ENCODE measurements at regions not wholly inside any gene's neighbourhood (a gene's known extent, or its start where the extent isn't known, plus 50 kb on each side); places are given as distances from the start of the nearest gene placed in this dataset.

- DNase-seq = no peak
Measured at GRCh38 chr17:65477600-65477999, 83.8 kb downstream of the AXIN2 start.

DNA sequence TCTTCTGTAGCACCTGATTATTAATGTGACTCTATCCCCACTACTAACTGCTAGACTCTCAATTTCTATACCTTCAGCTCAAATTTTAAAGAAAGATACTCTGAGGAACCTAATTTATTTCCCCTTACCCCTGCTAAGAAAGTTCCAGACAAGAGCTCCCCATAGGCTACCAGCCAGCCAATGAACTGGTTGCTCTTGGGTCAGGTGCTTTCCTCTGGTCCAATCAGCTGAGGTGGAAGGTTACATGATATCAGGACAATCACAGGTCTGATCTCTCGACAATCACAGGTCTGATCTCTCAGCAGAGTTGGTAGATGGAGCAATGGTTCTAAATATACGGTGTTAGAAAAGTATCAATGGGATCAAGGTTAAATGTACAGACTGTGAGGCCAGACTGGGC, 86.8 kb downstream of the AXIN2 start:
- no peak for DNase-seq

- no peak for DNase-seq
Measured at GRCh38 chr17:65473985-65474384, 87.5 kb downstream of the AXIN2 start.

DNA sequence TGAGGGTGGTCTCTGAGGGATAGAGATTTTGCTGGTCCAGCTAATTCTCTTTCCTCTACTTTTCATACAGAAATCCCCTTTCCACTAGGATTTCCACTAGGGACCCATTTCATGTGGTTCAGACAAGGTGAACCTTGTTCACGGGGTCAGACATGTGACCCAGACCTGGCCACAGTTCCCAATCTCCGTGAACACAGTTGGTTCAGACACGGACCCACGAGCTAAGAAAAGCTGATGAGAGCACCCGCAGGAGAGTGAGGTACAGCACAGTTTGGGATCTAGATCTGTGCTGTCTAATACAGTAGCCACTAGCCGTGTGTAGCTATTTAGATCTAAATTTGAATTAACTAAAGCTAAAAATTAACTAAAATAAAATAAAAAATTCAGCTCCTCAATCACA, 88.1 kb downstream of the AXIN2 start:
- DNase-seq = no peak

- DNase-seq = no peak
Measured at GRCh38 chr17:65472666-65473309, 88.7 kb downstream of the AXIN2 start.

GRCh38 chr17:65470783-65471182, 90.7 kb downstream of the AXIN2 start:
- no peak for DNase-seq

GRCh38 chr17:65468321-65468720, 93.1 kb downstream of the AXIN2 start:
- DNase-seq = no peak

DNA sequence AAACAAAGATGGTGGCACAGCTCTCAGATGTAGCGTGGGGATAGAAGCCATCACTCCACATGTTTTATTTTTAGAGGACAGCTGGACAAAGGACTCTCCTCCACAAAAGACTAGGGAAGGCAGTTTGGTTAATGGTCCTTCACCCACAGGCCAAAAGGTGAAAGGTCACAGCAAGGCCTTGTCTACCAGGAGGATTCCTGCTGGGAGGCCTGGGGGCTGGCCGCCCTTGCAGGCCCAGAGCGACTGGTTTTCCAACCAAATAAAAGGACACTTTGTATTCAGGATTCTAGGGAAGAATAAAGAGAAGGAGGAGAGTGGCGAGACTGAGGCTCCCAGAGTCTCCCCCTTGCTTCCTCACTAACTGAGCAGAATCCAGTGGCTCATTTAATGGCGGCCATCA, 94.3 kb downstream of the AXIN2 start:
- DNase-seq = no peak

DNA sequence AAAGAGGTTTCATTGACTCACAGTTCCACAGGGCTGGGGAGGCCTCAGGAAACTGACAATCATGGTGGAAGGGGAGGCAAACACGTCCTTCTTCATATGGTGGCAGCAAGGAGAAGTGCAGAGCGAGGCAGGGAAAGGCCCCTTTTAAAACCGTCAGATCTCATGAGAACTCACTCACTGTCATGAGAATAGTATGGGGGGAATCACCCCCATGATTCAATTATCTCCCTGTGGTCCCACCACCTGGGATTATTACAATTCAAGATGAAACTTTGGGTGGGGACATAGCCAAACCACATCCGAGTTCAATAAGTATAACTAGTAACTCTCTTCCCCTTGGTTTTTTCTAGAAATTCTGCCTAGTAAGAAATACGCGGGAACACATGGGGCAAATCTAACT, 94.9 kb downstream of the AXIN2 start:
- no peak for DNase-seq

GRCh38 chr17:65463242-65463641, 98.2 kb downstream of the AXIN2 start:
- DNase-seq = no peak

DNA sequence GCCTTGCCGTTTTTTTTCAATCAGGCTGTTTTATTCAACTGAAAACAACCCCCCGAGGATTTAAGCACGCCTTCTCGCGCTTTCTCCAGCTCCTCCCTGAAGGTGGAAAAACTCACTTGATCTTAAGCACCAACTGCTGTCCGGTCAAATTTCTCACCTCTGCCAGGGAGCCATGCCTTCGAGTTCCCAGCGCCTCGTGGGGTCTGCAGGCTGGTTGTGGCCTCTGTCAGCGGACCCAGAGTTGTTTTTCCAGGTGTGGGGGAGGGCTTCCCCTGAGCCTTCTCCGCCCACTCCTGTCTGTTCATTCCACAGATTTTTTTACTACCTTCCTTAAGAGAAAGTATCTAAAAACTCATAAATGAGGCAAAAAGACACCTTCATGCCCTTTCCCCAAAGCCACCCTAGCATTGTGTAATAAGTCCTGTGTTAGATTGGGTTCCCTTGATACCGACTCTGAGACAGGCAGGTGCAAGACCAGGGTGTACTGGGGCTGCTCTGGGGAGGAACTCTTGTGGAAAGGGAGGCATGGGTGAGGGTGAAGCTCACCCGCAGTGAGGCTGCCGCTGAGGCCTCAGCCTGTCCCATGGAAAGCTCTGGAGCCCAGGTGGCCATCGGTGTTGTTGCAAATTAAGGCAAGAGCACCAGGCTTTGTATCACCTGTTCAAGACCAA, 101.6 kb downstream of the AXIN2 start:
- no peak for DNase-seq

GRCh38 chr17:65457635-65458257, 103.7 kb downstream of the AXIN2 start:
- no peak for DNase-seq

GRCh38 chr17:65457183-65457582, 104.3 kb downstream of the AXIN2 start:
- no peak for DNase-seq

GRCh38 chr17:65456368-65457151, 104.9 kb downstream of the AXIN2 start:
- no peak for DNase-seq

GRCh38 chr17:65455972-65456343, 105.5 kb downstream of the AXIN2 start:
- DNase-seq = peak; percentile 6 to 40

GRCh38 chr17:65455154-65455971, 106.1 kb downstream of the AXIN2 start:
- DNase-seq = no peak

DNA sequence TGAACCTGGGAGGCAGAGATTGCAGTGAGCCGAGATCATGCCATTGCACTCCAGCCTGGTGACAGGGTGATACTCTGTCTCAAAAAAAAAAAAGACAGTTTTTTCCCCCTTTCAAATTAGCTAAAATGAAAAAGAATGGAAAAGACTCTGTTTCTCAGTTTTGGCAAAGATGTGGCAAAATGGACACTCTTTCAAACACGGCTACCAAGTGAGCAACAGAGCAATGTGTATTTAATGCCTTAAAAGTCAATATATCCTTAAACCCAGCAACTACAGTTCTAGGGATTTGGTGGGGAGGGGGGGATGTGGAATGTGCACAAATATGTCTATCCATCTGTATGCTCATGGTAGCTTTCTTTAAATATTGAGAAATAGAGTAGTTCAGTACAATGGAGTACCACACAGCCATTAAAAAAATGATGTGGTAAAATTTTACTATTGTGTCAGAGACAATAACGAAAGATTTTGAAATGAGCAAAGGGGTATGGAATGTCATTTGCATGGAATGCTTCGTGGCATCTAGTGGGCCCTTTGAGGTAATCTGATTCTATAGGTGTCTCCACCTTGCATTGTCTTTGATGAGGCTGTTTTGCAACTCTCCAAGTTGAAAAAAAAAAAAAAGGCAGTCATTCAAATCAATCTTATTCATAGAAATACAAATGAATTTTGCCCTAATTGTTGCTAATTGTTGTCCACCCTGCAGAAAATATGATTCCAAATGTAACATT, 108.1 kb downstream of the AXIN2 start:
- DNase-seq = no peak

DNA sequence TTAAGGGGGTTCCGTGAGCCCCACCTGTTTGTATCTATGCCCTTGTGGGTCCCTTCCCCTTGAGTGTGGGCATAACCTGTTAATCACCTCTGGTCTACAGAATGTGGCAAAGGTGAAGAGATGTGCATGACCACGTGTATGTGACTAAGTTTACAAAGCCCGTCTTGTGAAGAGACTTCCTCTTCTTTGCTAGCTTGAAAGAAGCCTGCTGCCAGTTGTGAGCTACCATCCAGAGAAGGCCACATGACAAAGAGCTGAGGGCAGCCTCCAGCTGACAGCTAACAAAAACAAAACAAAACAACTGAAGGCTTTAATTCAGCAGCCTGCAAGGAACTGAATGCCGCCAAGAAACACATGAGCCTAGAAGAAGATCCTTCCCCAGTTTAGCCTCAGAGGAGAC, 112.0 kb downstream of the AXIN2 start:
- DNase-seq = no peak

DNA sequence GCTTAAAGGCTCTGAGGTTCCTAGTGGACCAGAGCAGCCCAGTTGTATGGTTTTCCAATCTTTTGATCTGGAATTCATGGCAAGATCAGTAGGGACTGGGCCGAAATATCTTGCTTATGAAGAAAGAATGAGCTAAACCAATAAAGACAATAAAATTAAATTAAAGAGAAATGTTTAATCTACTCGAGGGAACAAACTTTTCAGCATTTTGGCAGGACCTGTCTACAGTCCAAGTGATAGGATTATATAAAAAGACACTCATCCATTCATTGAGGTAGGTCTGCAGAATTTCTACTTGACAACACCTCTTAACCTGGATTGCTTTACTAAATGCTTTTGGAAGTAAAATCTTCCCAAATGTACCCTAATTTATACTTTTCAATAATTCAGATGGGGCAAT, 113.6 kb downstream of the AXIN2 start:
- DNase-seq = no peak

DNA sequence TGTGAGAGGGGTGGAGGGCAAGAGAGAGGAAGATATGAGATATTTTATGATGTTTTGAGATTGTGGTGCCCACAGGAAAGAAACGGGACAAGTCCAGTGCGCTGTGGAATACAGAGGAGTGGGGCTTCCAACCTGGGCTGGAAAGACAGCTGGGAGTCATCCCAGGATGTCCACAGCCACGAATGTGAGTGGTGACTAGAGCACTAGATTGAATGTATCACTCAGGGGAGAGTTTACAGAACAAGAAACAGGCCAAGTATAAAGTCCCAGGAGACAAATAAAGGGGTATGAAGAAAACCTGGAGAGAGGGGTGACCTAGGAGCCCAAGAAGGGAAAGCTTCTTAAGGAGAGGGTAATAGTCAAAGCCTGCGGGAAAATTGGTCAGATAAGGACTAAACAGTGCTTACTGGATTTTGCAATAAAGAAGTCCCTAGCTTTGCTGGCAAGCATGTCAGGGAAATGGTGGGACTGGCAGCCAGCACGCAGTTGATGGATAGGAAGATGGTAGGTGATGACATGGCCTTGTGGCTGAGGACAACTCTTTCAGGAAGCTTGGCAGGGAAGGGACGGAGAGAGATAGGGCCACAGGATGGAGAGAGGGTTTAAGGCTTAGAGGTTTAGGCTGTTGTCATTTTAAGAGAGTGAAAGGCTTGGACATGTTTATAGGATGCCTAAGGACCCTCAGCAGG, 114.5 kb downstream of the AXIN2 start:
- DNase-seq = no peak

DNA sequence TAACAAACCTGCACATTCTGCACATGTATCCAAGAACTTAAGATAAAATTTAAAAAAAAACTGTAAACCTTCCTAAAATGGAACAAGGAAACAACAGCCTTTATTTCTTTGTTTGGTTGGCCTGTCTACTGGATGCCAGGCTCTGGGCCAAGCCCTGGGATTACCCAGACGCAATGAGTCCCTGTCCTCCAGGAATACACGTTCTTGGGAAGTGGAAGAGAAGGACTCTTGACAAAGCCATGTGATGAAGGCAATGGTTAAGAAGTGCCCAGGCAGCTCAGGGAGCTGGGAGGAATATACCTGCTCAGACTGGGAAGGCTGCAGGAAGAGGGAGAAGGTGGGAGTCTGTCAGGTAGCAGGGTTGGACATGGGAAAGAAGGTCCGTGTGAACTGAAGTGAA, 115.4 kb downstream of the AXIN2 start:
- no peak for DNase-seq

DNA sequence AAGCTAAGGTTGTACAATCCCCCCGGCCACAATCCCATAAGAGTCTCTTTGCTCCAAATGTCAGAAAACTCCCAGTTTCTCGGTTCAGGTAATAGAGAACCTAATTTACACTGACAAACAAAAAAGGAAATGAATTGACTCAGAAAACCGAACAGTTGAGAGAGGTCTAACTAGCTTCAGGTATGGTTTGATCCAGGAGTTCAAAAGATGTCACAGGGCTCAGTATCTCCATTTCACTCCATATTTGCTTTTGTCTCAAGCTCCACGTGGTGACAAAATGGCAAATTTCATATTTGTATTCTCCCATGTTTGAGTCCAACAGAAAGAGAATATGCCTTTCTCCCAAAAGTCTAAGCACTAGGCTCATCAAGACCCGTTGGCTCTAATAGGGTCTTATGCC, 117.4 kb downstream of the AXIN2 start:
- no peak for DNase-seq
